GM15510 (cell line): ENCODE measurements at regions not wholly inside any gene's neighbourhood (a gene's known extent, or its start where the extent isn't known, plus 50 kb on each side); places are given as distances from the start of the nearest gene placed in this dataset.

Source experiments
- POLR2A ChIP-seq: IDR thresholded peaks from 3 replicates; pipeline ENCODE4 v1.6.1; 2011; ENCODE audit warnings: borderline replicate concordance; ENCODE audit not compliant: insufficient read length; ENCODE audit errors: extremely low read depth

DNA sequence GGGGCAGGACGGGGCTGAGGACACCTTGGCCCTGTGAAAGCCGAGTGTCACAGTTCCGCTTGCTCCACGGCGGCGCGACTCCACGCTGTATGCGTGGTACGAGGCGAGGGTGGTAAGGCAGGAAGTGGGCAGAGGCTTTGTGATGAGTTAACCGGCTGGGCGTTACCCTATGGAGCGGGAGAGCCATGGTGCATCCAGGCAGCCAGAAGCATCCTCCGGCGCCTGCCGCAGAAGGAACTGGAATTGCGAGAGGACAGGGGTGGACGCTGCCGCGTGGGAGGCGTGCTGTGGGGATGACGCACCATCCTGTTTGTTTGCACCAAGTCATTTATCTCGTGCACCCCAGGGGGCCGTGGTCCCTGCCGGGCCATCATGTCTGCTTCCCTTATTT, 643.9 kb downstream of the BRD1 start:
- TF ChIP-seq POLR2A: no peak

DNA sequence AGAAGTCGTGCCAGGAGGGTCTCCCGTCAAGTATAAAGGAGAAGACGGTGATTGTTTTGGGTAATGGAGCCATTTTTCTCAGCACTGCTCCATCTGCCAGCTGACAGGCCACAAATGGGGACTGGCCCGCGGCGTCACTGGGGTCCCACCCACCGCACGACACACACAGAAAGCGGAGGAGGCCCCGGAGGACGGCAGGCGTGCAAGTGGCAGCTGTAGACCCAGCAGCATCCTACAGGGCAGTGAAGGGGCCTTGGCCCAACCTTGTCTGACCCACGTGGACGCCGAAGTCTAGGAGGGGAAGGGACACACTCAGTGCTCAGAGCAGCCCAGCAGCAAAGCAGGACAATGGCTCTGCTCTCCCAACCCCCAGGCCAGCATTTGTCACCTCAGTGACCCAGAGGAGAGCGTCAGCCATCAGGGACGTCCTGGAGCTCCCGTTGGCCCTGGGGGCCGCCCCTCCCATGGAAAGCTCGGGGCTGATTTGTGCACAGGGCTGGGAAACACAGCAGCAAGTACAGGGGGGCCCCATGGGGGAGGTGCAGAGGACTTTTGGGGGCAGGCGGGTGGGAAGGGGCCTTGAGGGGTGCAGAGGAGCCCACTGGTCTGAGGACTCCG, 644.4 kb downstream of the BRD1 start:
- no peak for TF ChIP-seq POLR2A

DNA sequence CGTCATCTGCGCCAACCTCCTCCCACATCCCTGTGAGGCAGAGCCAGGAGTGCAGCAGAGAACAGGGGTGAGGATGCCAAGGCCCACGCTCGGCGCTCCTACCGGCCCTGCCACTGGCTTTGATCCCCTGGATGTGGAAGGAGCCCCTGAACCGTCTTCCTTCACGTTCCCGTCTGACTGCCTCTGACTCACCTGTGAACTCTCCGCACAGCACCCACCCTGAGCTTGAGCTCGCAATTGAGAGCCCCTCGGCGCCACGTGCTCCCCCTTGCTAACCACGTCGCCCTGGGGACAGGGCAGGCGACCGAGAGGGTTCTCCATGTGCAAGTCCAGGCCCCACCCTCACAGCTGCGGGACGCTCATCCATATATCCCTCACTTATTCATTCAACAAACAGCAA, 645.3 kb downstream of the BRD1 start:
- no peak for TF ChIP-seq POLR2A

DNA sequence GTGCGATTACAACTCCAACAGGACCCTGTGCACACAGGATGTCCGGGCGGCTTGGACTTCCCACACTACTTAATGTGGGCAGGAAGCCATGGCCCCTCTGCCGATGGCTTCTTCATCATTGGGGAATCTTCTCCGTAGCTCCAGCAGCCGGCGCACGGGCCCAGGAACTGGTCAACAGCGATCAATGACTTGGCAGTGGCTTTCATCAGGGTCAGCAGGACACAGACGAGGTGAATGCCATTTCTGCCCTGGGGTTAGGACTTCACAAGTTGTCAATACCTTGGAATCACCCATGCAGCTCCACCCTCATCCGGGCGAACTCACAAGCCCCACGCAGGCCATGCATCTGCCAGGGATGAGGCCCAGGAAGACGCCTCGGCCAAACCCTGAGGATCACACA, 645.7 kb downstream of the BRD1 start:
- no peak for TF ChIP-seq POLR2A

DNA sequence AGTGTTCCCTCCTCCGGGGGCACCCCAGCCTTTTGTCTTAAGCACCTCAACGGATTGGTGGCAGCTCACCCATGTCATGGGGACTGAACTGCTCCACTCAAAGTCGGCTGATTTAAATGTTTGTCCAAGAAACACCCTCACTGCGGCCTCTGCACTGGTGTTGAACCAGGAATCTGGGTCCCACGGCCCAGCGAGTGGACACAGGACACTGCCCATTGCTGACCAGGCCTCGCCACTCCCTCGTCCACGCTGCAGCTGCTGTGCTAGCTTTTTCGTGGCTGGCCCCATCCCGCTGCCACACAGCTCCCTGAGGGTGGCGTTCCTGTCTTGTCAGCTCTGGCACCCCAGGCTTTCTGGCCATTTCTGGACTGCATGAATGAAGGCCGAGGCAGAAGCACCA, 646.2 kb downstream of the BRD1 start:
- TF ChIP-seq POLR2A: no peak

DNA sequence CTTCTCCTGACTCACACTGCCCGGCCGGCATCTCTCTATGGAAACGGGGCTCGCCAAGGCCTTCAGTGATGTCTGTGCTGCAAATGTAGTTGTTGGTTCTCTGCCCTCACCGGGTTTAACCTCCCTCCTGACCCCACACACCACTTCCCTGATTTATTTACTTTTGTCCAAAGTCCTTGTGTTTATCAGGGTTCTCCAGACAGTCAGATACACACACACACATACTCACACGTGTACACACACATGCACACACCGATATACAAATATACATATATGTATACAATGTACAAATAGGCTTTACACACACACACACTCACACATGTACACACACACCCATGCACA, 647.0 kb downstream of the BRD1 start:
- TF ChIP-seq POLR2A: no peak

DNA sequence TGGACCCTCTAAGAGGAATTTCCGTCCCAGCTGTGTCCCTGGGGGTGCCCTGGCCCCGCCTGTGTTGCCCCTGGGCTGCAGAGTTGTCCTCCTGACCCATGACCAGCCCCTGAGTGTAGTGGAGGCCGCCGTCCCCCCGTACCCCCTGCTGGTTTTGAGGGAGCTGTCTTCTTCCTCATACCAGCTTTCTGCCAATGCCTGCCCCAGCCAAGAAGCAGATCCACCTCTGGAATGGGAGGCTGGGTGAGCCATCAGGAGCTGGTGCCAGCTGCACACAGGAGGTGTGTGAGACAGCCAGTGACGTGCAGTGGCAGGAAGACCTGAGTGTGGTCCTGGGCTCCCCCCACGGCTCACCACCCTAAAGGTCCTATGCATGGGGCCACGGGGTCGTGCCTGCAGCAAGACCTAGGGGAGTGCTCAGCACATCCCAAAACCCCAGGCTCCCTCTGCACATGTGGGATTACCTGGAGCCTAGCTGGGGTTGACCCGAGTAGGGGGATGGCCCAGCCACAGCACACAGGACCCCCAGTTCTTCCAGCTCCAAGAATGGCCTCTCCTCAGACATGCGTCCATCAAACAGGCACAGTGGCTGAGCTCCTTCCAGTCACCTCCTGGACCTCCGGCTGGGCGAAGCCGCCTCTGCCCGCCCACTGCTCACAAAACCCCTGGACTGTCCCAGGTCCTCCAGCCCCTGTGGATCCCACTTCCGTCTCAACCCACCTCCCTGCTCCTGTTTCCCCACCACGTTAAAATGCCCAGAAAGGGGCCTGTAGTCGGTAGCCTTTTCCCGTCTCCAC, 647.6 kb downstream of the BRD1 start:
- no peak for TF ChIP-seq POLR2A

DNA sequence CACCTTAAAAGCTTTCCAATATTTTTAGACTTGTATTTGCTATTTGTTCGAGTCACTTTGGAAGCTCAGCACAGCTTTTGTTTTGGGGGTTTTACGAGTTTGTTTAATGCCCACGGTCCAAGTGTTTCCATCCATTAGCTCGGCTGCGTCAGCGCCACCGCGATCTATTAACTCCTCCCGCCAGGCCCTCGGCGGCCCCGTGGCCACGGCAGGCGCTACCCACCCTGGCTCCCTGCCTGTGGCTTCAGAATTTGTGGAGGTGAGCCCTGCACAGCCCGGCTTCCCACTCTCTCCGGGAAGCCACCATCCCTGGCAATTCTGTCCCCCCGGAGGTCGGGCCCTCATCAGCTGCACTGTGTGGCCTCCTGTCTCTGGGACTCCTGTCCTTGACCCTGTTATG, 648.5 kb downstream of the BRD1 start:
- no peak for TF ChIP-seq POLR2A

DNA sequence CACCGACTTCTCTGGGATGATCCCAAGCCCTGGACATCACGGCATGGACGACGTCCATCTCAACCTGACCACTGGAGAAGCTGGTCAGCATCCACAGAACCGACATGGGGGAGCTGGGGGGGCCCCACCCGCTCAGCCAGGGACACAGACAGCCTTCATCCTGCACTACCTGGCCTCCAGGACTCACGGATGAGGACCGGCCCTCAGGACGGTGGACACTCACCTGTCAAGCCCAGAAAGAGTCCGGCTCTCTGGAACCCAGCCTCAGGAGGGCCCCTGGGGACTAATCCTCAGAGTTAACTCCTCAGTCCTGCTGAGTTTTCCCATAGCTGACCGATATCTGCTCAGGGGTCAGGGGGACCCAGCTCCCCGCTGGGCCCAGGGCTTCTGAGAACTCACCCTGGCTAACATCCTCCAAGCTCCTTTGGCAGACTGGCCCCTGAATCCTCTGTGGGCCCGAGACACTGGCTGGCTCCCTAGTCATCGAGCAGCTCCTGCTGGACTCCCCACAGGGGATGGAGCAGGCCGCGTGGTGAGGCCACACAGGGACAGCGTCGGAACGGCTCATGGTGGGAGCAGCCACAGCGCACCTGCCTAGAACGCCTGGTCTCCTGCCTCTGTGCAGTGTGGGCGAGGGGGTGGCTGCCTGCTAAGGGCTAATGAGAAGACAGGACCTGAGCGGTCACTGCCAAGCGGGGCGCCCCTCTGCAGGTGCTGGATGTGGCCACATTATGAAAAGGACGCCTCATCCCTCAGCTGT, 649.2 kb downstream of the BRD1 start:
- no peak for TF ChIP-seq POLR2A

DNA sequence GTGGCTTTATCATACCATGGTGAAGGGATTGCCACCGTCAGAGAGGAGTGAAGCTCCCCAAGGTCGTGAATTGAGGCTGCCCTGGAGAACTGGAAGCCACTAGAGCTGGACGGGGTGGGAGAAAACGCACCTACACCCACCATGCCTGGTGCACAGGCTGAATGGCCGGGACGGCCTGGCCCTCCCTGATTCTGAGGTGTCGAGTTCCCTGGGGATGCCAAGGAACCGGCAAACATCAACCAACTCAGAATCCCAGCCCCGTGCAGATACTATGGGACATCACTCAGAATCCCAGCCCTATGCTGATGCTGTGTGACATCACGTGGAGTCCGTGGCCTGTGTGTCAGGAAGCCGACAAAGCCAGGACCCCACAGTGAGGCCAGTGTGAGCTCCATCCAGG, 650.0 kb downstream of the BRD1 start:
- no peak for TF ChIP-seq POLR2A

DNA sequence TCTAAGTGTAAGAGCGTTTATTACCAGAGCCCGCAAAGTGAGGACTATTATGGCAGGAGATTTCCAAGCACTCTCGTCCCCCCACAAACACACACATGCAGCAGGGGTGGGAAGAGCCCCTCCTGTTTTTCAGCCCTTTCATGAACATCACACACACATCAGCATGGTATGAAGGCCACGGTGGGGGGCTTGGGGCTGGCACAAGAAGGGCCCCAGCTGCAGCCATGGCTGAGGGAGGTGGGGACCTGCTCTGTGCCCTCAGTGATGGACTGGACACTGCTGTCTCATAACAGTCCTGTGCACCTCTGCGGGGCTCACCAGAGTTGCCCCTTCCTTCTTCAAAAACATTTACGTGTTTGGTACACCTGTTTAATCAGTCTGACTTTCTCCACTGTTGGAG, 650.7 kb downstream of the BRD1 start:
- TF ChIP-seq POLR2A: no peak

DNA sequence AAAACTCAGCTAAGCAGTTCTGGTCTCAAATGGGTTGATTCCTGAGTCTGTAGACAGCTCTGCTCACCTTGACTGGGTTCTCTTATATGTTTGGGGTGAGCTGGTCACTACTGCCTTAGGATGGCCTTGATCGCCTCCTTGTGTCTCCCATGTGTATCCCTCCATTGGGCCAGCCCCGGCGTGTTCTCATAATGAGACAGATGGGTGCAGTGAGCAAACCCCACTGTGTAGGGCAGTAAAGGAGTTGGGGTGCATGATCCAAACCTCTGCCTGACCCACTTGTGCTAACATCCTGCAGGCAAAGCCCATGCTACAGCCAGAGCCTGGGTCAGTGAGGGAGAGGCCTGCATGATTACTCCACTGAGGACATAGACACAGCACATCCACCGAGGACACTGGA, 657.6 kb downstream of the BRD1 start:
- TF ChIP-seq POLR2A: no peak

DNA sequence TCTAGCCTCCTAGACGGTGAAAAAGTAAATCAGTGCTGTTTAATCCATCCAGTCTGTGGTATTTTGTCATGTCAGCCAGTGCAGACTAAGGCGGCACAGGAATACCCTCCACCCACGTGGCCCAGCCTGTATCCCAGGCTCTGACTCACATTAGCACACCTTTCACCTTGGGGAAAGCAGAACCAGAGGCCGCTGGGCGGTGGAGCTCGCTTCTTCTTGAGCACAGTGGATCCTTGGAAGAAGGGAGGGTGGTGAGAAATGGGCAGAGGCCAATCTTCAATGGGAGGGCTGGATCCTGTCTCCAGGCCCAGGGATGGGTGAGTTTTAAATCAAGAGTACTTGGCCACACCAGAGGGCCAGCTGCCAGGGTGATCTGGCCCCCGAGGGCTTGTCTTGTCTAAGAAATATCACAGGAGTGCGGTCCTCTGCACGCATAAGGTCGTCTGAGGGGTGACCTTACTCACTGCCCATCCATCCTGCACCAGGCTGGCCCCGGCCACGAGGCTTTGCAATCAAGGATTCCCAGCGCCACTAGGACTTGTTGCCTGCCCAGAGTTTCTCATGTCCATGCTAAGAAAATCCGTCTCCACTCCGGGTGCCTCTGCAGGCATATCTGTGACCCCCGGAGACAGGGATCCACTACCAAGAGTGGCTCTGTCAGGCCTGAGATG, 658.5 kb downstream of the BRD1 start:
- no peak for TF ChIP-seq POLR2A

DNA sequence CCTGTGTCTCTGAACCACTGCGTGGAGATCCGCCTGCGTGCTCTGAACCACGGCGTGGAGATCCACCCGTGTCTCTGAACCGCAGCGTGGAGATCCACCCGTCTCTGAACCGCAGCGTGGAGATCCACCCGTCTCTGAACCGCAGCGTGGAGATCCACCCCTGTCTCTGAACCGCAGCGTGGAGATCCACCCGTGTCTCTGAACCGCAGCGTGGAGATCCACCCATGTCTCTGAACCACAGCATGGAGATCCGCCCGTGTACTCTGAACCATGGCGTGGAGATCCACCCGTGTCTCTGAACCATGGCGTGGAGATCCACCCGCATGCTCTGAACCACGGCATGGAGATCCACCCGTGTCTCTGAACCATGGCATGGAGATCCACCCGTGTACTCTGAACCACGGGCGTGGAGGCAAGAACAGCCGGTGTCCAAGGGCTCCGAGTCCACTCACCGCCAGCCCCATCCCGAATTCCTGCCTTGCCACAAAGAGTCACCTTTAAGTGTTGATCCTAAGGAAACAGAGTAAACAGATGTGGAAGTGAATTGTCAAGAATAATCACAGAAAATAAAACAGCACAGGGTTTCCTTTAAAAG, 659.4 kb downstream of the BRD1 start:
- TF ChIP-seq POLR2A: no peak

DNA sequence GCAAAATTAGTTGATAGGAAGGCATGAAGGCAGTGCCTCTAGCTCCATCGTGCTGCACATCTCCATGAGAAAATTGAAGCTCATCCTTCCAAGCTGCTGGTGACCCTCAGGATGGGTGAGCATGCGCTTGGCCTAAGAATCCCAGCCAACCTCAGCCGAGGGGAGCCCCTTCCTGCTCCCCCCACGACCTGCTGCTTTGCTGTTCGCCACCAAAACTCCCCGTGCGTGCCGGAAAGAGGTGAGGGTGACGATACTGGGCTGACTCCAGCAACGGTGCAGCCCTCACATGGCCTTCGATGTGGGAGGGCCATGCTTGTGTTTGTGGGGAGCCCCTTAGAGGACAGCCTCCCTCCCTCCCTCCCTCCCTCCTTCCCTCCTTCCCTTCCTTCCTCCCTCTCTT, 660.9 kb downstream of the BRD1 start:
- TF ChIP-seq POLR2A: no peak
